Brain pericyte (primary cell): ENCODE measurements at regions not wholly inside any gene's neighbourhood (a gene's known extent, or its start where the extent isn't known, plus 50 kb on each side); places are given as distances from the start of the nearest gene placed in this dataset.

ENCODE experiments used
- DNase-seq: peaks from one replicate; pipeline ENCODE4 v3.0.0-alpha.2; 2012; ENCODE audit warnings: low read depth, low spot score

GRCh38 chr13:73222627-73223305 lies 164.0 kb downstream of the KLF5 start:
- DNase-seq: no peak

- DNase-seq: no peak
Measured at GRCh38 chr13:73220966-73221720, 162.3 kb downstream of the KLF5 start.

GRCh38 chr13:73218181-73218580 lies 159.4 kb downstream of the KLF5 start:
- DNase-seq: no peak

- DNase-seq: no peak
Measured at GRCh38 chr13:73216381-73216831, 157.6 kb downstream of the KLF5 start.

- DNase-seq: no peak
Measured at GRCh38 chr13:73215823-73216222, 157.0 kb downstream of the KLF5 start.

GRCh38 chr13:73212482-73212881 lies 153.7 kb downstream of the KLF5 start:
- DNase-seq: no peak

GRCh38 chr13:73210218-73210883 lies 151.5 kb downstream of the KLF5 start:
- no peak for DNase-seq

- DNase-seq: no peak
Measured at GRCh38 chr13:73204952-73205351, 146.1 kb downstream of the KLF5 start.

- no peak for DNase-seq
Measured at GRCh38 chr13:73201626-73202025, 142.8 kb downstream of the KLF5 start.

- no peak for DNase-seq
Measured at GRCh38 chr13:73198991-73199411, 140.2 kb downstream of the KLF5 start.

- DNase-seq: no peak
Measured at GRCh38 chr13:73195091-73195490, 136.3 kb downstream of the KLF5 start.

GRCh38 chr13:73194310-73194709 lies 135.5 kb downstream of the KLF5 start:
- DNase-seq: no peak

GRCh38 chr13:73193554-73193953 lies 134.7 kb downstream of the KLF5 start:
- DNase-seq: no peak

- DNase-seq: no peak
Measured at GRCh38 chr13:73190477-73190876, 131.7 kb downstream of the KLF5 start.

- DNase-seq: no peak
Measured at GRCh38 chr13:73189776-73190175, 131.0 kb downstream of the KLF5 start.

GRCh38 chr13:73189362-73189761 lies 130.6 kb downstream of the KLF5 start:
- no peak for DNase-seq

GRCh38 chr13:73187106-73187505 lies 128.3 kb downstream of the KLF5 start:
- DNase-seq: no peak

GRCh38 chr13:73179650-73180274 lies 121.0 kb downstream of the KLF5 start:
- no peak for DNase-seq

- DNase-seq: no peak
Measured at GRCh38 chr13:73177916-73178565, 119.2 kb downstream of the KLF5 start.

- no peak for DNase-seq
Measured at GRCh38 chr13:73177017-73177416, 118.2 kb downstream of the KLF5 start.

- no peak for DNase-seq
Measured at GRCh38 chr13:73174521-73175010, 115.8 kb downstream of the KLF5 start.
